ENCODE measurements at regions not wholly inside any gene's neighbourhood (a gene's known extent, or its start where the extent isn't known, plus 50 kb on each side); places are given as distances from the start of the nearest gene placed in this dataset.
"Not testable (repeated sequence)": the region's sequence is repeated elsewhere in the genome, so short reads cannot be mapped to it uniquely, and the experiment has no call there.

GRCh38 chrX:130467936-130468335, 66.1 kb downstream of the RBMX2 start:
- H3K9me3 Mint-ChIP-seq = no peaks in the 10 kb centered on the region
- no peaks in the 10 kb centered on the region for H3K36me3 Mint-ChIP-seq
- no peak overlapping the region for H3K4me3 Mint-ChIP-seq
- no peaks in the 10 kb centered on the region for H3K27me3 Mint-ChIP-seq
- H3K27ac Mint-ChIP-seq = no peak overlapping the region
- H3K4me1 Mint-ChIP-seq = no peaks in the 10 kb centered on the region
- ATAC-seq = no peak

- Mint-ChIP-seq H3K27me3 (no peaks in the 10 kb centered on the region), H3K9me3 (no peaks in the 10 kb centered on the region), H3K4me3 (no peak overlapping the region), H3K36me3 (no peaks in the 10 kb centered on the region), H3K27ac (no peak overlapping the region), H3K4me1 (no peaks in the 10 kb centered on the region)
- no peak for ATAC-seq
These were observed 66.7 kb downstream of the RBMX2 start for GRCh38 chrX:130468395-130468923.

GRCh38 chrX:130482871-130483270, 81.1 kb downstream of the RBMX2 start:
- Mint-ChIP-seq H3K27me3 (no peaks in the 10 kb centered on the region), H3K4me1 (no peaks in the 10 kb centered on the region), H3K4me3 (no peak overlapping the region), H3K9me3 (no peaks in the 10 kb centered on the region), H3K27ac (no peak overlapping the region), H3K36me3 (no peaks in the 10 kb centered on the region)
- ATAC-seq = no peak

- Mint-ChIP-seq H3K36me3 (no peaks in the 10 kb centered on the region), H3K9me3 (no peaks in the 10 kb centered on the region), H3K27ac (no peak overlapping the region), H3K4me1 (no peaks in the 10 kb centered on the region), H3K4me3 (no peak overlapping the region), H3K27me3 (no peaks in the 10 kb centered on the region)
- no peak for ATAC-seq
These were observed 84.1 kb downstream of the RBMX2 start for GRCh38 chrX:130485870-130486269.

DNA sequence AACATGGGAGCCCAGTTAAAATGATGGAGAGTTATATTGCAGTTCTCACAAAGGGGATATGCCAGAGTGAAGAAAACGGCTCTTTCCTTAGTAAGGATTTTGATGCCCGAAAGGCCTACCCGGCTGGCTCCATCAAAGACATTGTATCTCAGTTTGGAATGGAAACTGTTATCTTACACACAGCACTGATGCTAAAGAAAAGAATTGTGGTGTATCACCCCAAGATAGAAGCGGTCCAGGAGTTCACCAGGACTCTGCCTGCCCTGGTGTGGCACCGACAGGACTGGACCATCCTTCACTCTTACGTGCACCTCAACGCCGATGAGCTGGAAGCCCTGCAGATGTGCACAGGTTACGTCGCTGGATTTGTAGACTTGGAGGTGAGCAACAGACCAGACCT, 93.7 kb downstream of the RBMX2 start:
- not testable (repeated sequence) for ATAC-seq, H3K27me3 Mint-ChIP-seq, H3K36me3 Mint-ChIP-seq, H3K4me1 Mint-ChIP-seq, H3K9me3 Mint-ChIP-seq, H3K27ac Mint-ChIP-seq, H3K4me3 Mint-ChIP-seq

DNA sequence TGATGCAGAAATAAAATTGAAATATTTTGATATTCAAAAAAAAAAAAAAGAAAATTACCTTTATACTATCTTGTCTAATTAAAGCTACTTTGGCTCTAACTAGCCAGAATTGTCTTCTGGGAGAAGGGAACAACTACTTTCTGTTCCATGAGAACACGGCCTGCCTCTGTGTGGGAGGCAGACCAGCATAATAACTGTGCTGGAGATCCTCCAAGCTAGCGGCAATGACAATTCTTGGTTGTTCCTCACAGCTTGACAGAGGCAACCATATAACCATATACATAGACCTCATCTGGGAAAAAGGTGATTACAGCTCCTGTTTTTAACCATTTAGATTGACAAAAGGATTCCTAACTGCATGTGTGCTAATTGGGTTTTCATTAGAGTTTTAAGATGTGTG, 95.7 kb downstream of the RBMX2 start:
- no peak overlapping the region for H3K27ac Mint-ChIP-seq
- H3K9me3 Mint-ChIP-seq = no peaks in the 10 kb centered on the region
- no peak overlapping the region for H3K4me3 Mint-ChIP-seq
- no peaks in the 10 kb centered on the region for H3K36me3 Mint-ChIP-seq
- no peaks in the 10 kb centered on the region for H3K4me1 Mint-ChIP-seq
- H3K27me3 Mint-ChIP-seq = no peaks in the 10 kb centered on the region
- no peak for ATAC-seq

- H3K27ac Mint-ChIP-seq = no peak overlapping the region
- H3K4me1 Mint-ChIP-seq = no peaks in the 10 kb centered on the region
- no peak for ATAC-seq
- H3K9me3 Mint-ChIP-seq = no peaks in the 10 kb centered on the region
- no peaks in the 10 kb centered on the region for H3K36me3 Mint-ChIP-seq
- peaks cover 2% of the 10 kb centered on the region for H3K27me3 Mint-ChIP-seq
- no peak overlapping the region for H3K4me3 Mint-ChIP-seq
These were observed 97.0 kb downstream of the RBMX2 start for GRCh38 chrX:130498653-130499274.

- no peaks in the 10 kb centered on the region for H3K36me3 Mint-ChIP-seq
- H3K4me3 Mint-ChIP-seq = no peak overlapping the region
- peaks cover 25% of the 10 kb centered on the region for H3K27me3 Mint-ChIP-seq
- ATAC-seq = no peak
- H3K27ac Mint-ChIP-seq = no peak overlapping the region
- H3K9me3 Mint-ChIP-seq = peaks cover 6% of the 10 kb centered on the region
- H3K4me1 Mint-ChIP-seq = no peaks in the 10 kb centered on the region
These were observed 100.3 kb downstream of the RBMX2 start for GRCh38 chrX:130502016-130502570.

DNA sequence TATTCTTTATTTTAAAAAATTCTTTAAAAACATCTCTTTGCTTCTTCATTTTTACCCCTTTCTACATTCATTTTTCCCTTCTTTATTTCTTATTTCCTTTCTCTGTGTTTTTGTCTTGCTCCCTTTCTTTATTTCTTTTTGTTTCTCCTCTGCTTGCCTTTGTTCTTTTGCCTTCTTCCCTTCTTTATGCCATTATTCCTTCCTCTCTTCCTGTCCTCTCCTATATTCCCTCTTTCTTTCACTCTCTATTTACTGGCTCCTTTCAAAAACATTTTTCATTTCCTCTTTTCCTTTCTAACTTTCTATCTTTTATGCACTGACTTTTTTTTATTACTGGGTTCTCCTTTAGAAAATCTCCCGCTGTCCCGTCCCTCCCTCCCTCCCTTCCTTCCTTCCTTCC, 102.2 kb downstream of the RBMX2 start:
- Mint-ChIP-seq H3K4me1 (no peaks in the 10 kb centered on the region), H3K36me3 (no peaks in the 10 kb centered on the region), H3K27ac (no peak overlapping the region), H3K4me3 (no peak overlapping the region), H3K27me3 (peaks cover 25% of the 10 kb centered on the region), H3K9me3 (peaks cover 6% of the 10 kb centered on the region)
- no peak for ATAC-seq

DNA sequence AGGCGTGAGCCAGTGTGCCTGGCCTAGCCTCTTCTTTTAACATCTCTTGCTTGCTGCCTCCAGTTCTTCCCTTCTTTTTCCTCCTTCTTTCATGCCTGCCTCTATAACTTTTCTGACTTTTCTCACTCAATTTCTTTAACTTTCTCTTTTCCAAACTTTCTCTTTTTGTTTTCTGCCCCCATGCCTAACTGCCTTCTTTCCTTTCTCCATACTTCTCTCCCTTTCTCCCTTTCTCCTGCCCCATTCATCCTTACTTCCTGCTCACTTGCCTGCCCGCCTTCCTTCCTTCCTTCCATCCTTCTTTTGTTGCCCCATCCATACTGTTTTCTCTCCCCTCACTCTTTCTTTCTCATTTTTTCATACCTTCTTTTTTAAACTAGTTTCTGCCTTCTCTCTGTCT, 105.2 kb downstream of the RBMX2 start:
- no peaks in the 10 kb centered on the region for H3K4me1 Mint-ChIP-seq
- H3K27me3 Mint-ChIP-seq = peaks cover 25% of the 10 kb centered on the region
- peaks cover 6% of the 10 kb centered on the region for H3K9me3 Mint-ChIP-seq
- H3K4me3 Mint-ChIP-seq = no peak overlapping the region
- no peak overlapping the region for H3K27ac Mint-ChIP-seq
- no peak for ATAC-seq
- H3K36me3 Mint-ChIP-seq = no peaks in the 10 kb centered on the region

DNA sequence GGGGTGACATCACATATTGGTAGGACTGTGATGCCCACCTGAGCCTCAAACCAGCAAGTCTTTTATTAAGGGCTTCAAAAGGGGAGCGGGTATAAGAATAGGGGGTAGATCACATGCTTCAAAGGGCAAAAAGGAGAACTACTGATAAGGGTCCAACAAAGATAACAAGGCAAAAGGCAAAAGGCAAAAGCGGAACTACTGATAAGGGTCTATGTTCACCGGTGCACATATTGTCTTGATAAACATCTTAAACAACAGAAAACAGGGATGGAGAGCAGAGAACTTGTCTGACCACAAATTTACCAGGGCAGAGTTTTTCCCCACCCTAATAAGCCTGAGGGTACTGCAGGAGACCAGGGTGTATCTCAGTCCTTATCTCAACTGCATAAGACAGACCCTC, 110.7 kb downstream of the RBMX2 start:
- not testable (repeated sequence) for H3K36me3 Mint-ChIP-seq, ATAC-seq, H3K9me3 Mint-ChIP-seq, H3K4me3 Mint-ChIP-seq, H3K27me3 Mint-ChIP-seq, H3K4me1 Mint-ChIP-seq, H3K27ac Mint-ChIP-seq

DNA sequence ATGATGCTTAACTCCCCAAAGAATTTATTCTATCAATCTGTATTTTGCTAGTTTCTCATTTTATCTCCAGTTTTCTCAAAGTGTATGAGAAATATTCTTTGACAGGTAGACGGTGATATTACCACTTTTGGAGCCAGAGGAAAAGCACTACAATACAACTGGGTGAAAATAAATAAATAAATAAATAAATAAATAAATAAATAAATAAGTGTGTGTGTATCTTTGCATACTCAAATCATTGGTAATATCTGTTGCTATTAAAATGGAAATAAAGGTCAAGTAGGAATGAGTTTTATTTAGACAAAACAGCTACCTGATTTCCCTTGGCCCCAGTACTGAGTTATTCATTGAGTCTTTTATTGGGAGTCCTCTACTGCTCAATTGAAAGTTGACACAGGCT, 114.3 kb downstream of the RBMX2 start:
- Mint-ChIP-seq H3K36me3 (no peaks in the 10 kb centered on the region), H3K4me3 (no peak overlapping the region), H3K9me3 (peaks cover 4% of the 10 kb centered on the region), H3K27me3 (no peaks in the 10 kb centered on the region), H3K27ac (no peak overlapping the region), H3K4me1 (no peaks in the 10 kb centered on the region)
- no peak for ATAC-seq

DNA sequence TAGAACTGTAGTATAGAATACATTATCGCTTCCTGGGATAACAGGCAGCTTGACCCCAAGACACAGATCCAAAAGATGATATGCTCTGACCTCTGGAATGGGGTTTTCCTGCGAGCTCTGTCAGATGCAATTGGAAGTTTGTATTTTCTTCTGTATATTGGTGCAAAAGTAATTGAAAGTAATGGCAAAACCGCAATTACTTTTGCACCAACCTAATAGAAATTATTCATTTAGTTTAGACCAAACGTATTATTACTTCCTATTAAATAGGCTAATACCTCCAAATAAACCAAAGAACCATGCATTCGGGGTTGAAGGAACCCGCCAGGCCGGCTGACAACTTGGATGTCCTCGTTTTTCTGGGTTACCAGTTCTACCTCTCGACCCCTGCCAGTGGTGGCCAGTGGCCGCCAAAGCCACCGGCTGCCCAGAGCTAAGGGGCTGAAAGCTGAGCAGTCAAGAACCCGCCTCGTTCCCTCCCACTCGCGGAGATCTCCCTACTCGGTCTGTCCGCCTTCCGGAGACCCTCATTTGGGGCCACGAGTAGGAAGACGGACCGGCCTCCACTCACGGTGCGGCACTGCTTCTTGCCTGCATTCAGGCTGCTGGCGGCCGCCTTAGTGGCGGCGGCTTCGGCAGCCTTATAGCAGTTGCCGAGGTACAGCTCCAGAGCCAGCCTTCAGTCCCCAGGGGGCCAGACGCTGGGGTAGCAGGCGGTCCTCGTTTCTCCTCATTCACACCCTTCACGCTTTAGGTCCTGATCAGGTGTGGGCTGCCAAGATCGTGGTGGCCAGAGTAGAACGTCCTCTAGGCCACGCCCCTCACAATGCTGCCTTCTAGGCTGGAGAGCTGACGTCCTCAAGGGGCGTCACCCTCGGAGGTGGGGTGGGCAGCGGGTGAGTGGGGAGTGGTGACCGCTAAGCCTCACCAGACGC, 121.9 kb downstream of the RBMX2 start:
- Mint-ChIP-seq H3K27ac (no peak overlapping the region), H3K9me3 (no peaks in the 10 kb centered on the region), H3K36me3 (no peaks in the 10 kb centered on the region), H3K4me1 (peaks cover 11% of the 10 kb centered on the region), H3K4me3 (peak overlapping the region; percentile 59), H3K27me3 (peaks cover 10% of the 10 kb centered on the region)
- ATAC-seq = no peak

GRCh38 chrX:130524476-130525194, 122.8 kb downstream of the RBMX2 start:
- H3K36me3 Mint-ChIP-seq = no peaks in the 10 kb centered on the region
- no peaks in the 10 kb centered on the region for H3K9me3 Mint-ChIP-seq
- no peak for ATAC-seq
- H3K27me3 Mint-ChIP-seq = peaks cover 10% of the 10 kb centered on the region
- H3K4me1 Mint-ChIP-seq = peaks cover 11% of the 10 kb centered on the region
- H3K27ac Mint-ChIP-seq = no peak overlapping the region
- H3K4me3 Mint-ChIP-seq = peak overlapping the region; percentile 40

- Mint-ChIP-seq H3K9me3 (no peaks in the 10 kb centered on the region), H3K4me3 (no peak overlapping the region), H3K27me3 (peaks cover 22% of the 10 kb centered on the region), H3K27ac (no peak overlapping the region), H3K4me1 (peaks cover 3% of the 10 kb centered on the region), H3K36me3 (no peaks in the 10 kb centered on the region)
- ATAC-seq = no peak
These were observed 127.7 kb downstream of the RBMX2 start for GRCh38 chrX:130529531-130529930.
